Fibroblast of pulmonary artery (primary cell): ENCODE measurements at regions not wholly inside any gene's neighbourhood (a gene's known extent, or its start where the extent isn't known, plus 50 kb on each side); places are given as distances from the start of the nearest gene placed in this dataset.

ENCODE experiments used
- DNase-seq: peaks from one replicate; pipeline ENCODE4 v3.0.0-alpha.2; 2010; ENCODE audit warnings: low read depth
- H3K4me3 ChIP-seq: replicated peaks from 2 replicates; pipeline ENCODE4 v1.5.1; 2011; ENCODE audit warnings: low read depth, mild to moderate bottlenecking, control low read depth, low read length, moderate library complexity
- TF ChIP-seq, protein P1 (sequence below): IDR thresholded peaks from 2 replicates; pipeline ENCODE4 v1.5.1; 2011; ENCODE audit warnings: mild to moderate bottlenecking, control low read depth, low read length, inconsistent platforms; ENCODE audit errors: missing control alignments

DNA sequence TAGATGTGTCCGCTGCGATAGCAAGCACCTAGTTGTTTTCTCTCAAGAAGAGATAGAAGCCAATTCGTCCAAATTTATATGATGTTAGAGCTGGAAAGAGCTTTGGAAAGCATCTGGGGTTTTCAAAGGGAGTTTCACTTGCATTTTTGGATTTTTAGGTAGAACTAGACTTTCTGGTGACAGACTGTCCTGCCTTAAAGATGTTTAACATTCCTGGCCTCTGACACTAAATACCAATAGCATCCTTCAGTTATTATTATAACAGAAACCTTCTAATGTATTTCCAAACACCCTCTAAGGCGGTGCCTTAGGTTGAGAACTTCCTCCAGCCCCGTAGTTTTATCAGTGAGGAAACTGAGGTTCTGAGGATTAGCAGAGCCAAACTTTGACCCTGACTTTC lies 305.3 kb downstream of the SATB1 start:
- no peak for DNase-seq
- no peak overlapping the region for H3K4me3 ChIP-seq
- TF ChIP-seq, protein P1, sequence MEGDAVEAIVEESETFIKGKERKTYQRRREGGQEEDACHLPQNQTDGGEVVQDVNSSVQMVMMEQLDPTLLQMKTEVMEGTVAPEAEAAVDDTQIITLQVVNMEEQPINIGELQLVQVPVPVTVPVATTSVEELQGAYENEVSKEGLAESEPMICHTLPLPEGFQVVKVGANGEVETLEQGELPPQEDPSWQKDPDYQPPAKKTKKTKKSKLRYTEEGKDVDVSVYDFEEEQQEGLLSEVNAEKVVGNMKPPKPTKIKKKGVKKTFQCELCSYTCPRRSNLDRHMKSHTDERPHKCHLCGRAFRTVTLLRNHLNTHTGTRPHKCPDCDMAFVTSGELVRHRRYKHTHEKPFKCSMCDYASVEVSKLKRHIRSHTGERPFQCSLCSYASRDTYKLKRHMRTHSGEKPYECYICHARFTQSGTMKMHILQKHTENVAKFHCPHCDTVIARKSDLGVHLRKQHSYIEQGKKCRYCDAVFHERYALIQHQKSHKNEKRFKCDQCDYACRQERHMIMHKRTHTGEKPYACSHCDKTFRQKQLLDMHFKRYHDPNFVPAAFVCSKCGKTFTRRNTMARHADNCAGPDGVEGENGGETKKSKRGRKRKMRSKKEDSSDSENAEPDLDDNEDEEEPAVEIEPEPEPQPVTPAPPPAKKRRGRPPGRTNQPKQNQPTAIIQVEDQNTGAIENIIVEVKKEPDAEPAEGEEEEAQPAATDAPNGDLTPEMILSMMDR, result no peak

- no peak for DNase-seq
- no peak overlapping the region for H3K4me3 ChIP-seq
- TF ChIP-seq, protein P1, result no peak
Observed at GRCh38 chr3:18114894-18115293, 310.2 kb downstream of the SATB1 start.

- no peak for DNase-seq
- TF ChIP-seq, protein P1, result no peak
- no peak overlapping the region for H3K4me3 ChIP-seq
Observed at GRCh38 chr3:18113417-18113816, 311.7 kb downstream of the SATB1 start.

- DNase-seq, result no peak
- no peak overlapping the region for H3K4me3 ChIP-seq
- TF ChIP-seq, protein P1, result no peak
Observed at GRCh38 chr3:18112674-18113375, 312.3 kb downstream of the SATB1 start.

GRCh38 chr3:18111796-18112232 lies 313.3 kb downstream of the SATB1 start:
- TF ChIP-seq, protein P1, result no peak
- no peak for DNase-seq
- H3K4me3 ChIP-seq, result no peak overlapping the region

GRCh38 chr3:18103591-18103990 lies 321.5 kb downstream of the SATB1 start:
- DNase-seq, result no peak
- H3K4me3 ChIP-seq, result no peak overlapping the region
- TF ChIP-seq, protein P1, result no peak

DNA sequence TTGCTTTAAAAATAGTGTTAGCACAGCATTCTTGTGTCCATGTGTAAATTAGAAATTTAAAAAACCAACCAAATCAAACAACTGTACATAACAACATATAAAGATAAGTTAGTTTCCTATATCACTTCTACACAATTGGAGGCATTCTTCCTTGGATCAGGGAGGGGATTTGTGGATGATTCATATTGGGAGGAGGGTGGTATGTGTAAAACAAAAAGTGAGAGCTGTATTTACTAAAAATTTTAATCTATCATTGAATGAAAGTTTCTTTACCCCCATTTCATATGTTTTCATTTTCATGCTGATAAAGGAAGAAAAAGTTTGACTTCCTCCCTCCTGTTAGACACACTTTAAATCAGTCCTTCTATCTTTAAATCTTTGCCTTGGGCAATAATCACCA lies 325.0 kb downstream of the SATB1 start:
- TF ChIP-seq, protein P1, result no peak
- H3K4me3 ChIP-seq, result no peak overlapping the region
- peak; percentile 23 for DNase-seq
